Endothelial cell of umbilical vein (primary cell): ENCODE measurements at regions not wholly inside any gene's neighbourhood (a gene's known extent, or its start where the extent isn't known, plus 50 kb on each side); places are given as distances from the start of the nearest gene placed in this dataset.

ENCODE experiments used
- EZH2 ChIP-seq: IDR thresholded peaks from 2 replicates; pipeline ENCODE4 v1.6.1; 2012; ENCODE audit warnings: borderline replicate concordance, low read depth, mild to moderate bottlenecking, moderate library complexity, low read length, inconsistent platforms; ENCODE audit not compliant: severe bottlenecking
- GATA2 ChIP-seq: IDR thresholded peaks from 2 replicates; pipeline ENCODE4 v1.7.0; 2011; ENCODE audit warnings: low read depth, mild to moderate bottlenecking, moderate library complexity, mixed read lengths, low read length; ENCODE audit not compliant: insufficient read length, insufficient read depth
- MYC ChIP-seq: IDR thresholded peaks from one replicate; pipeline ENCODE4 v1.6.1; 2011; ENCODE audit warnings: mild to moderate bottlenecking, low read depth, low read length
- POLR2A ChIP-seq: IDR thresholded peaks from 2 replicates; pipeline ENCODE4 v1.6.1; 2012; ENCODE audit warnings: low read depth, mild to moderate bottlenecking, control low read depth, low read length
- POLR2AphosphoS5 ChIP-seq: IDR thresholded peaks from 2 replicates; pipeline ENCODE4 v1.6.1; 2012; ENCODE audit warnings: low read depth, mild to moderate bottlenecking, control low read depth, low read length, moderate library complexity; ENCODE audit not compliant: insufficient read depth
- TF ChIP-seq, protein P1 (sequence below), 2 donors: IDR thresholded peaks; 1 replicate in 1 of 2; 2 replicates in 1 of 2; pipeline ENCODE4 v1.5.1; 2011; ENCODE audit warnings: low read length in 2 of 2, mild to moderate bottlenecking in 2 of 2, moderate library complexity in 2 of 2, control low read depth in 1 of 2, inconsistent platforms in 1 of 2, low read depth in 1 of 2; ENCODE audit not compliant: insufficient read depth in 1 of 2; ENCODE audit errors: extremely low read depth in 1 of 2
- TF ChIP-seq, protein P2 (sequence below): IDR thresholded peaks from 2 replicates; pipeline ENCODE4 v1.6.1; 2011; ENCODE audit not compliant: insufficient read depth, insufficient read length

DNA sequence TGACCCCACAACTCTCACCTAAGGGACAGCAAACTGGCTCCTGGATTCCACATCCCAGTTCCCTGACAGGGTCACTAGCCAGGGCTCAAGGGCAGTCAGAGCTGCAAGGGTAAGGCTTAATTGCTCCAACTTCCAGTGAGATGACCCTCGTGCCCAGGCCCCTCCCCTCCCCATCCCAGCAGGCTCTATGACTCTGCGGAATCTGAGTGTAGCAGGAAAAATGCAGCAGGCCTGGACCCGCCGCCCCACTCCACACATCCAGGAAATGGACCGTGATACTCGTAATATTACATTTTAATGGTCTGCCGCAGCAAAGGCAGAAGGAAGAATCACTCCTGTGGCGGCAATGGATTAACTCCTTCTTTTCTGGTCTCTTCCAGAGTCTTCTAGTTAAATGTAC, 91.7 kb upstream of the CHST15 start:
- TF ChIP-seq POLR2A = no peak
- no peak for TF ChIP-seq MYC
- TF ChIP-seq, protein P1, sequence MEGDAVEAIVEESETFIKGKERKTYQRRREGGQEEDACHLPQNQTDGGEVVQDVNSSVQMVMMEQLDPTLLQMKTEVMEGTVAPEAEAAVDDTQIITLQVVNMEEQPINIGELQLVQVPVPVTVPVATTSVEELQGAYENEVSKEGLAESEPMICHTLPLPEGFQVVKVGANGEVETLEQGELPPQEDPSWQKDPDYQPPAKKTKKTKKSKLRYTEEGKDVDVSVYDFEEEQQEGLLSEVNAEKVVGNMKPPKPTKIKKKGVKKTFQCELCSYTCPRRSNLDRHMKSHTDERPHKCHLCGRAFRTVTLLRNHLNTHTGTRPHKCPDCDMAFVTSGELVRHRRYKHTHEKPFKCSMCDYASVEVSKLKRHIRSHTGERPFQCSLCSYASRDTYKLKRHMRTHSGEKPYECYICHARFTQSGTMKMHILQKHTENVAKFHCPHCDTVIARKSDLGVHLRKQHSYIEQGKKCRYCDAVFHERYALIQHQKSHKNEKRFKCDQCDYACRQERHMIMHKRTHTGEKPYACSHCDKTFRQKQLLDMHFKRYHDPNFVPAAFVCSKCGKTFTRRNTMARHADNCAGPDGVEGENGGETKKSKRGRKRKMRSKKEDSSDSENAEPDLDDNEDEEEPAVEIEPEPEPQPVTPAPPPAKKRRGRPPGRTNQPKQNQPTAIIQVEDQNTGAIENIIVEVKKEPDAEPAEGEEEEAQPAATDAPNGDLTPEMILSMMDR (IDR thresholded peaks at IDR 0.05; ENCODE audit: extremely low read depth in 1 of 2, insufficient read depth in 1 of 2, low read depth in 1 of 2, low read length in 2 of 2) = no peak
- no peak for TF ChIP-seq POLR2AphosphoS5
- TF ChIP-seq EZH2 = no peak
- TF ChIP-seq, protein P2, sequence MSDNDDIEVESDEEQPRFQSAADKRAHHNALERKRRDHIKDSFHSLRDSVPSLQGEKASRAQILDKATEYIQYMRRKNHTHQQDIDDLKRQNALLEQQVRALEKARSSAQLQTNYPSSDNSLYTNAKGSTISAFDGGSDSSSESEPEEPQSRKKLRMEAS = no peak
- no peak for TF ChIP-seq GATA2
